CD4-positive, alpha-beta memory T cell (primary cell): ENCODE measurements at regions not wholly inside any gene's neighbourhood (a gene's known extent, or its start where the extent isn't known, plus 50 kb on each side); places are given as distances from the start of the nearest gene placed in this dataset.
A peak's percentile ranks its signal among the peaks of the same experiment; 100 is the strongest.

Experiments used
- CTCF ChIA-PET: fragments of 350-600 bp; sonication (Branson Sonifier 250); formaldehyde crosslinking; loops from one replicate; lab custom pipeline; 2021; ENCODE audit warnings: inconsistent platforms; ENCODE audit not compliant: partially characterized antibody; lab: Charles Lee
- POLR2A ChIA-PET: fragments of 350-600 bp; sonication (Branson Sonifier 250); formaldehyde crosslinking; loops from one replicate; lab custom pipeline; 2021; ENCODE audit not compliant: partially characterized antibody; lab: Charles Lee
- DNase-seq, 5 donors: peaks; one replicate each; pipeline versions ENCODE4 v3.0.0 to v3.0.0-alpha.2; 2020 to 2022; ENCODE audit warnings: mixed read lengths in 1 of 5
- H3K27ac ChIP-seq: one replicate; pipeline ENCODE4 v1.7.0; 2013; ENCODE audit warnings: low read depth, low read length
- H3K27me3 ChIP-seq: 2 replicates; pipeline ENCODE4 v1.7.0; 2013; ENCODE audit warnings: mild to moderate bottlenecking, low read length, moderate library complexity; ENCODE audit not compliant: insufficient read depth
- H3K36me3 ChIP-seq: 2 replicates; pipeline ENCODE4 v1.7.0; 2013; ENCODE audit warnings: mild to moderate bottlenecking, low read length, moderate library complexity; ENCODE audit not compliant: insufficient read depth
- H3K4me1 ChIP-seq: 2 replicates; pipeline ENCODE4 v1.7.0; 2013; ENCODE audit warnings: mild to moderate bottlenecking, low read length, moderate library complexity; ENCODE audit not compliant: insufficient read depth
- H3K4me3 ChIP-seq, 2 donors: one replicate each; pipeline ENCODE4 v1.7.0; 2013; ENCODE audit warnings: low read length in 2 of 2, mild to moderate bottlenecking in 1 of 2
- H3K9me3 ChIP-seq, 2 donors: one replicate each; pipeline ENCODE4 v1.7.0; 2013; ENCODE audit warnings: low read length in 2 of 2, control low read depth in 1 of 2; ENCODE audit not compliant: control insufficient read depth in 1 of 2
- H3K27ac Mint-ChIP-seq, 7 donors: one replicate each; pipeline ENCODE4 v1.8.0; 2020 to 2021; ENCODE audit warnings: mixed read lengths in 7 of 7, mild to moderate bottlenecking in 6 of 7, inconsistent platforms in 3 of 7, moderate library complexity in 3 of 7
- H3K27me3 Mint-ChIP-seq, 2 donors: one replicate each; pipeline ENCODE4 v1.8.0; 2020 to 2021; ENCODE audit warnings: mixed read lengths in 2 of 2
- H3K36me3 Mint-ChIP-seq, 2 donors: one replicate each; pipeline ENCODE4 v1.8.0; 2020 to 2021; ENCODE audit warnings: mixed read lengths in 2 of 2, inconsistent platforms in 1 of 2, mild to moderate bottlenecking in 1 of 2
- H3K4me1 Mint-ChIP-seq, 4 donors: one replicate each; pipeline ENCODE4 v1.8.0; 2020 to 2021; ENCODE audit warnings: mixed read lengths in 4 of 4, mild to moderate bottlenecking in 1 of 4
- H3K4me3 Mint-ChIP-seq, 8 donors: one replicate each; pipeline ENCODE4 v1.8.0; 2020 to 2021; ENCODE audit warnings: mixed read lengths in 8 of 8, mild to moderate bottlenecking in 7 of 8, moderate library complexity in 6 of 8, inconsistent platforms in 3 of 8
- H3K9me3 Mint-ChIP-seq, 8 donors: one replicate each; pipeline ENCODE4 v1.8.0; 2020 to 2021; ENCODE audit warnings: mixed read lengths in 8 of 8, mild to moderate bottlenecking in 5 of 8, inconsistent platforms in 3 of 8, moderate library complexity in 1 of 8
- intact Hi-C: fragments of 100-400 bp; cut with micrococcal nuclease; formaldehyde crosslinking; loops from one replicate; pipeline ENCODE4 v1.15.1; 2023

GRCh38 chr15:66938114-66938830 lies 127.1 kb upstream of the SMAD3 start:
- Mint-ChIP-seq H3K9me3 (peaks cover 0 to 32% (median 7%) of the 10 kb centered on the region in 8 donors), H3K36me3 (no peaks in the 10 kb centered on the region), H3K27ac (no peak overlapping the region), H3K4me1 (peaks cover 0 to 4% (median 0%) of the 10 kb centered on the region in 4 donors), H3K4me3 (no peak overlapping the region), H3K27me3 (peaks cover 4 to 6% of the 10 kb centered on the region in 2 donors)
- Histone ChIP-seq H3K4me1 (no peaks in the 10 kb centered on the region), H3K9me3 (no peaks in the 10 kb centered on the region), H3K27ac (no peak overlapping the region), H3K36me3 (no peaks in the 10 kb centered on the region), H3K27me3 (no peaks in the 10 kb centered on the region), H3K4me3 (no peak overlapping the region)
- CTCF ChIA-PET = no interaction called here
- DNase-seq = no peak
- POLR2A ChIA-PET = no interaction called here
- intact Hi-C loops = no loop called here

DNA sequence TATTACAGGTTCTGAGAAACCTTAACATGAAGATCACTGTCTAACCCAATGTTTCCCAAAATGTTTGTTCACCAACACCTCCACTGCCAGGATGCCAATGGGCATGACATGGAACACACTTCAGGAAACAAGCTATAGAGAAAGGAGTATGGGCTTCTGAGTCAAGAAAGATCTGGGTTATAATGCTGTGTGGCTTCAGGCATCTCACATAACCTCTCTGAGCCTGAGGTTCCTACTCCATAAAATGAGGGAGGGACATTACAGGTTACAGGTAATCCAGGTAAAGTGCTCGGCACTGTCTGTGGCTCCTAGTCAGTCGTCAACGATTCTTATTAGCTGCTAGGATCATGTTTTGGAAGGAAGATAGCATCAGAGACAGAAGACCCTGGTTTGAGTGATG lies 126.4 kb upstream of the SMAD3 start:
- Histone ChIP-seq H3K27ac (no peak overlapping the region), H3K9me3 (no peaks in the 10 kb centered on the region), H3K27me3 (no peaks in the 10 kb centered on the region), H3K4me1 (no peaks in the 10 kb centered on the region), H3K4me3 (no peak overlapping the region), H3K36me3 (no peaks in the 10 kb centered on the region)
- H3K4me3 Mint-ChIP-seq = no peak overlapping the region
- peaks cover 0 to 4% (median 0%) of the 10 kb centered on the region in 4 donors for H3K4me1 Mint-ChIP-seq
- intact Hi-C loops = no loop called here
- H3K9me3 Mint-ChIP-seq = peaks cover 0 to 26% (median 5%) of the 10 kb centered on the region in 8 donors
- H3K27ac Mint-ChIP-seq = no peak overlapping the region
- H3K36me3 Mint-ChIP-seq = no peaks in the 10 kb centered on the region
- no peak for DNase-seq
- ChIA-PET POLR2A (no interaction called here), CTCF (no interaction called here)
- peaks cover 4 to 6% of the 10 kb centered on the region in 2 donors for H3K27me3 Mint-ChIP-seq

DNA sequence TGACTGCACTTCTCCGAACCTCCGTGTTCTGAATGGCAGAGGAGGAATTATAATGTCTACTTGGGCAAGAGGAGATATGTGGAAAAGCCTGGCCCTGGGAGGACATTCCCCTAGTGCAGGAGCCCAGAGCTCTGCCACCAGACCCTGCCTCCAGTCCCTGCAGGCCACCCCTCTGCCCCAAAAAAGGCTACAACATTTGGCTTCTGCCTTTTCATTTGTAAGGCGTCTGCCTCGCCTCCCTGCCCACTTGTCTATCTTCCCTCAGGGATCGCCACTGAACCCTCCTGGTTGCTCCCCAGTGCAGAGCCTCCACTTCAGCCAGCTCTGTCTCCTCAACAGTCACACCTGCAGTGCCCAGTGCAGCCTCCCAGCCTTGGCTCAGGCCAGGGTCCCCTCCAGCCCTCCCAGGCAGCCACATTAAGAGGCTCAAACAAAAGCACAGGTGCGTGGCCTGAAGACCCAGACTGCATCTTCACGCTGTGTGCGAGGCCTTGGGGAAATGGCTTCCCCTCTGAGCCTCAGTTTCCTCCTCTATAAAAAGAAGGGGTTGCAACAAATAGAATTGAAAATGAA lies 125.9 kb upstream of the SMAD3 start:
- CTCF ChIA-PET = no interaction called here
- no peak overlapping the region for H3K27ac ChIP-seq
- POLR2A ChIA-PET = no interaction called here
- H3K27ac Mint-ChIP-seq = no peak overlapping the region
- peaks cover 0 to 4% (median 0%) of the 10 kb centered on the region in 4 donors for H3K4me1 Mint-ChIP-seq
- H3K36me3 ChIP-seq = no peaks in the 10 kb centered on the region
- H3K4me1 ChIP-seq = no peaks in the 10 kb centered on the region
- no peaks in the 10 kb centered on the region for H3K36me3 Mint-ChIP-seq
- H3K9me3 ChIP-seq = no peaks in the 10 kb centered on the region
- peaks cover 0 to 6% of the 10 kb centered on the region in 2 donors for H3K27me3 Mint-ChIP-seq
- no peak overlapping the region for H3K4me3 Mint-ChIP-seq
- peaks cover 0 to 20% (median 4%) of the 10 kb centered on the region in 8 donors for H3K9me3 Mint-ChIP-seq
- no peaks in the 10 kb centered on the region for H3K27me3 ChIP-seq
- intact Hi-C loops = no loop called here
- no peak overlapping the region for H3K4me3 ChIP-seq
- no peak for DNase-seq

DNA sequence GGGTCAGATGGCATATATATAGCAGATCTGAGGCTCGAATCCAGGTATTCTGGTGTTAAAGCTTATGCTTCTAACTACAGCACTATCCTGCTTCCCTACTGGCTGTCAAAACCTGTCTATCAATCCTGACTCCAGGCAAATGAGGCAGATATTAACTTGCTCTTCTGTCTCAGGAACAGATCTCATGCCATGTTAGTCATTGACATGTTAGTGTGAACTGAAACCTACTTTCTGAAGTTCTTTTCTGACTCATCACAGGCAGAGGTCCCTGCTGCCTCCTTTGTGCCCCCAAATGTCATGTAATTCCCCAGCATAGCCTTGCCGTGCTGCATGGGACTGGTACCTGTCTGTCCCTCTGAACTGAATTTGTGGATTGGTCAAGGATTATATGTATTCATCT lies 125.0 kb upstream of the SMAD3 start:
- no peaks in the 10 kb centered on the region for H3K36me3 ChIP-seq
- no peak overlapping the region for H3K27ac ChIP-seq
- Mint-ChIP-seq H3K27ac (peak overlapping the region in 1 of 7 donors; percentile 31), H3K36me3 (no peaks in the 10 kb centered on the region), H3K4me1 (peaks cover 0 to 4% (median 0%) of the 10 kb centered on the region in 4 donors), H3K9me3 (peaks cover 0 to 20% (median 2%) of the 10 kb centered on the region in 8 donors), H3K27me3 (peaks cover 0 to 6% of the 10 kb centered on the region in 2 donors), H3K4me3 (no peak overlapping the region)
- no peak overlapping the region for H3K4me3 ChIP-seq
- H3K4me1 ChIP-seq = no peaks in the 10 kb centered on the region
- POLR2A ChIA-PET = no interaction called here
- H3K27me3 ChIP-seq = no peaks in the 10 kb centered on the region
- CTCF ChIA-PET = no interaction called here
- no peak for DNase-seq
- no peaks in the 10 kb centered on the region for H3K9me3 ChIP-seq
- intact Hi-C loops = no loop called here

- H3K4me3 Mint-ChIP-seq = no peak overlapping the region
- POLR2A ChIA-PET = no interaction called here
- CTCF ChIA-PET = interaction anchor here (0.8 to 1.7 kb wide), 4 partner anchors 33 to 365 kb away, joined by 3 to 6 read pairs (median 3); no protein-coding TSS in a partner anchor
- peaks cover 0 to 3% of the 10 kb centered on the region in 2 donors for H3K27me3 Mint-ChIP-seq
- Histone ChIP-seq H3K4me1 (no peaks in the 10 kb centered on the region), H3K9me3 (no peaks in the 10 kb centered on the region), H3K4me3 (no peak overlapping the region), H3K27ac (no peak overlapping the region), H3K36me3 (no peaks in the 10 kb centered on the region), H3K27me3 (no peaks in the 10 kb centered on the region)
- no peak for DNase-seq
- H3K4me1 Mint-ChIP-seq = no peaks in the 10 kb centered on the region
- peak overlapping the region in 2 of 7 donors; percentile 6 to 43 for H3K27ac Mint-ChIP-seq
- H3K9me3 Mint-ChIP-seq = peaks cover 0 to 14% (median 1%) of the 10 kb centered on the region in 8 donors
- no peaks in the 10 kb centered on the region for H3K36me3 Mint-ChIP-seq
- intact Hi-C loops = no loop called here
Measured at GRCh38 chr15:66941108-66941711, 124.2 kb upstream of the SMAD3 start.

DNA sequence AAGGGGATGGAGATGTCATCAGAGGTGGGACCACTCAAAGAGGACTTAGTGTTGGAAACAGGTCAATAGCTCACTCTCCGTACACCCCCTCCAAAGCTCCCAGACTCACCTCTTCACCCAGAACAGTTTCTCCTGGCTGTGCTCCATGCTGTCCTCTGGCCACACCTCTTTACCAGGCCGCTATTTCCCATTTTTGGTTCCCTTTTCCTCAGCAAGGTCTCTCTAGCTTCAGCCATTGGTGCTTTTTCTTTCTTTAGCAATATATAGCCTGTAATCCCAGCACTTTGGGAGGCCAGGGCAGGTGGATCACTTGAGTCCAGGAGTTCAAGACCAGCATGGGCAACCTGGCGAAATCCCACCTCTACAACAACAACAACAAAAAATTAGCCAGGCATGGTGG lies 123.6 kb upstream of the SMAD3 start:
- DNase-seq = no peak
- Mint-ChIP-seq H3K27ac (no peak overlapping the region), H3K36me3 (no peaks in the 10 kb centered on the region), H3K27me3 (peaks cover 0 to 1% of the 10 kb centered on the region in 2 donors), H3K4me3 (no peak overlapping the region), H3K9me3 (peaks cover 0 to 11% (median 1%) of the 10 kb centered on the region in 8 donors), H3K4me1 (peaks cover 0 to 2% (median 0%) of the 10 kb centered on the region in 4 donors)
- Histone ChIP-seq H3K9me3 (no peaks in the 10 kb centered on the region), H3K4me1 (no peaks in the 10 kb centered on the region), H3K27me3 (no peaks in the 10 kb centered on the region), H3K36me3 (no peaks in the 10 kb centered on the region), H3K27ac (no peak overlapping the region), H3K4me3 (no peak overlapping the region)
- CTCF ChIA-PET = interaction anchor here (0.7 to 1.7 kb wide), 5 partner anchors 33 to 364 kb away, joined by 3 to 6 read pairs (median 3); no protein-coding TSS in a partner anchor
- intact Hi-C loops = no loop called here
- POLR2A ChIA-PET = no interaction called here

- H3K4me3 ChIP-seq = no peak overlapping the region
- intact Hi-C loops = no loop called here
- ChIA-PET CTCF (interaction anchor here (1.7 to 12.4 kb wide), 2 partner anchors 359 to 361 kb away, joined by 6 to 184 read pairs; no protein-coding TSS in a partner anchor), POLR2A (no interaction called here)
- H3K9me3 Mint-ChIP-seq = peaks cover 0 to 2% (median 0%) of the 10 kb centered on the region in 8 donors
- no peaks in the 10 kb centered on the region for H3K4me1 ChIP-seq
- no peaks in the 10 kb centered on the region for H3K36me3 ChIP-seq
- H3K36me3 Mint-ChIP-seq = no peaks in the 10 kb centered on the region
- H3K4me1 Mint-ChIP-seq = peaks cover 0 to 4% (median under 1%) of the 10 kb centered on the region in 4 donors
- H3K27ac Mint-ChIP-seq = no peak overlapping the region
- no peak overlapping the region for H3K4me3 Mint-ChIP-seq
- DNase-seq = no peak
- no peaks in the 10 kb centered on the region for H3K27me3 ChIP-seq
- H3K27me3 Mint-ChIP-seq = no peaks in the 10 kb centered on the region
- no peak overlapping the region for H3K27ac ChIP-seq
- no peaks in the 10 kb centered on the region for H3K9me3 ChIP-seq
Measured at GRCh38 chr15:66942649-66943390, 122.6 kb upstream of the SMAD3 start.
